Tibial nerve (tissue), 3 donors: ENCODE measurements at regions not wholly inside any gene's neighbourhood (a gene's known extent, or its start where the extent isn't known, plus 50 kb on each side); places are given as distances from the start of the nearest gene placed in this dataset.

Experiments used
- CTCF ChIP-seq, 5 experiments: fragments of 200-600 bp in 3 of 5; fragments of 450-650 bp in 2 of 5; sonication (generic) in 3 of 5; IDR thresholded peaks; one replicate each; pipeline ENCODE4 v1.5.1; 2016 to 2019; ENCODE audit warnings: antibody characterized with exemption in 5 of 5, mild to moderate bottlenecking in 3 of 5, moderate library complexity in 2 of 5
- POLR2A ChIP-seq, 2 donors: fragments of 450-650 bp; IDR thresholded peaks; one replicate each; pipeline ENCODE4 v1.6.1; 2017; ENCODE audit warnings: antibody characterized with exemption in 2 of 2, mild to moderate bottlenecking in 2 of 2, moderate library complexity in 2 of 2

GRCh38 chr18:53798516-53798915, 426.0 kb downstream of the MBD2 start:
- no peak for TF ChIP-seq CTCF (IDR thresholded peaks at IDR 0.05)
- TF ChIP-seq POLR2A (IDR thresholded peaks at IDR 0.05), result no peak
